Common myeloid progenitor, CD34-positive (primary cell): ENCODE measurements at regions not wholly inside any gene's neighbourhood (a gene's known extent, or its start where the extent isn't known, plus 50 kb on each side); places are given as distances from the start of the nearest gene placed in this dataset.

Source experiments
- CTCF ChIA-PET: fragments of 350-600 bp; sonication (Branson Sonifier 250); formaldehyde crosslinking; loops from one replicate; lab custom pipeline; 2021; ENCODE audit warnings: antibody characterized with exemption; lab: Charles Lee
- POLR2A ChIA-PET: fragments of 350-600 bp; sonication (Branson Sonifier 250); formaldehyde crosslinking; loops from one replicate; lab custom pipeline; 2021; ENCODE audit warnings: antibody characterized with exemption; lab: Charles Lee
- DNase-seq, 3 donors: peaks; one replicate each; pipeline versions ENCODE4 v3.0.0 to v3.0.0-alpha.2; 2013
- H3K27ac ChIP-seq, 2 experiments: 1 replicate in 1 of 2; 2 replicates in 1 of 2; pipeline ENCODE4 v1.7.0; 2013; ENCODE audit warnings: inconsistent platforms in 2 of 2, low read length in 2 of 2, mild to moderate bottlenecking in 2 of 2, low read depth in 1 of 2, moderate library complexity in 1 of 2; ENCODE audit not compliant: severe bottlenecking in 2 of 2, insufficient read depth in 1 of 2, poor library complexity in 1 of 2
- H3K27me3 ChIP-seq, 5 experiments: replicated peaks in 2 of 5; 1 replicate in 3 of 5; 2 replicates in 2 of 5; pipeline versions ENCODE4 v1.6.1 to v1.7.0; 2013; ENCODE audit warnings: low read length in 4 of 5, mild to moderate bottlenecking in 2 of 5, moderate library complexity in 2 of 5, inconsistent platforms in 1 of 5; ENCODE audit not compliant: insufficient read depth in 5 of 5, control insufficient read depth in 4 of 5
- H3K36me3 ChIP-seq, 4 experiments: 1 replicate in 2 of 4; 2 replicates in 2 of 4; pipeline versions ENCODE4 v1.6.1 to v1.7.0; 2013; ENCODE audit warnings: low read length in 3 of 4, control low read depth in 1 of 4, mild to moderate bottlenecking in 1 of 4; ENCODE audit not compliant: control insufficient read depth in 4 of 4, insufficient read depth in 4 of 4
- H3K4me1 ChIP-seq, 4 experiments: 1 replicate in 3 of 4; 2 replicates in 1 of 4; pipeline versions ENCODE4 v1.6.1 to v1.7.1; 2013; ENCODE audit warnings: low read length in 3 of 4, mild to moderate bottlenecking in 3 of 4, control low read depth in 1 of 4, inconsistent platforms in 1 of 4, moderate library complexity in 1 of 4; ENCODE audit not compliant: control insufficient read depth in 4 of 4, insufficient read depth in 4 of 4; ENCODE audit errors: control extremely low read depth in 1 of 4
- H3K4me3 ChIP-seq, 7 experiments: 1 replicate in 4 of 7; 2 replicates in 3 of 7; pipeline versions ENCODE4 v1.5.1 to v1.7.0; 2013; ENCODE audit warnings: mild to moderate bottlenecking in 7 of 7, low read length in 6 of 7, moderate library complexity in 6 of 7, inconsistent platforms in 2 of 7, low read depth in 2 of 7, control low read depth in 1 of 7; ENCODE audit not compliant: insufficient read depth in 4 of 7, control insufficient read depth in 1 of 7; ENCODE audit errors: extremely low read depth in 1 of 7
- H3K9me3 ChIP-seq, 5 experiments: 1 replicate in 4 of 5; 2 replicates in 1 of 5; pipeline versions ENCODE4 v1.6.1 to v1.7.1; 2013; ENCODE audit warnings: low read length in 4 of 5, mild to moderate bottlenecking in 2 of 5, inconsistent platforms in 1 of 5, low read depth in 1 of 5, moderate library complexity in 1 of 5; ENCODE audit not compliant: control insufficient read depth in 4 of 5, insufficient read depth in 2 of 5; ENCODE audit errors: control extremely low read depth in 1 of 5
- WGBS: methylation state at CpG from one replicate; pipeline ENCODE4 v1.1.5; 2013; ENCODE audit not compliant: insufficient coverage; 5-methylcytosine and 5-hydroxymethylcytosine counted together

- DNase-seq: no peak
- no peak overlapping the region for H3K4me3 ChIP-seq
- H3K27ac ChIP-seq: no peak overlapping the region
- POLR2A ChIA-PET: no interaction called here
- WGBS: 100% methylated on average over 5 of the region's 5 CpGs
- no peaks in the 10 kb centered on the region for H3K36me3 ChIP-seq
- H3K4me1 ChIP-seq: no peaks in the 10 kb centered on the region
- peaks cover 0 to 2% (median 0%) of the 10 kb centered on the region in 5 experiments for H3K9me3 ChIP-seq
- CTCF ChIA-PET: no interaction called here
- no peaks in the 10 kb centered on the region for H3K27me3 ChIP-seq
These were observed 395.9 kb downstream of the KCNRG start for GRCh38 chr13:50410921-50411746.

DNA sequence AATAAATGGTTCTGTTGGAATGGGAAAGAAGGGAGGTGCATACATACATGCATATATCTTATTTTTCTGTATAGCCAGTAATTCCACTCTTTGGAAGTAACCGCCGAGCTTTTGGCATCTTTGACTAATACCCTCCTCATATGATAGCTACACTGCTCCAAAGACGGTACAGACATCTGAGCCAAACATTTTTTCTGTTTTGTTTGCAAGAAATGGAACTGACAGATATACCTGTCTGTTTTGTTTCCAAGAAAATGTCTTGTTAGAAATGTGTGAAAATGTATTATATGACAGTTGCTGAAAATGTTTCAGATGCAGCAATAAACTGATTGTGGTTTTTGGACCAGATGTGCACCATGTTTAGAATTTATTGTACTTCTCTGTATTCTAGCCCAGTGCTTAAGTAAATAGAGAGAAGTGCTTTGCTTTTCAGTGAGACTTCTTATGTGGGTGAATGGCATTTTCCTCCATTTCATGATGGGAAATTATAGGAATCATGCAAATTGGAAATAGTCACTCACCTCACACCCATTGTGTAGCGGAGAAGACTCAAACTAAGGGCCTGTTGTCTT lies 396.9 kb downstream of the KCNRG start:
- H3K27ac ChIP-seq: no peak overlapping the region
- H3K27me3 ChIP-seq: no peaks in the 10 kb centered on the region
- no peak overlapping the region for H3K4me3 ChIP-seq
- WGBS: 100% methylated on average over 3 of the region's 4 CpGs
- H3K36me3 ChIP-seq: no peaks in the 10 kb centered on the region
- ChIA-PET CTCF (no interaction called here), POLR2A (no interaction called here)
- peaks cover 0 to 2% (median 0%) of the 10 kb centered on the region in 5 experiments for H3K9me3 ChIP-seq
- H3K4me1 ChIP-seq: no peaks in the 10 kb centered on the region
- no peak for DNase-seq

GRCh38 chr13:50414640-50415039 lies 399.4 kb downstream of the KCNRG start:
- Histone ChIP-seq H3K36me3 (no peaks in the 10 kb centered on the region), H3K9me3 (peaks cover 0 to 2% (median 0%) of the 10 kb centered on the region in 5 experiments), H3K4me1 (no peaks in the 10 kb centered on the region), H3K4me3 (no peak overlapping the region), H3K27me3 (no peaks in the 10 kb centered on the region), H3K27ac (no peak overlapping the region)
- WGBS: 100% methylated on average over 1 of the region's 1 CpG
- ChIA-PET CTCF (no interaction called here), POLR2A (no interaction called here)
- DNase-seq: no peak

GRCh38 chr13:50415428-50415827 lies 400.2 kb downstream of the KCNRG start:
- CTCF ChIA-PET: no interaction called here
- POLR2A ChIA-PET: no interaction called here
- no peaks in the 10 kb centered on the region for H3K36me3 ChIP-seq
- no peak overlapping the region for H3K4me3 ChIP-seq
- H3K9me3 ChIP-seq: peaks cover 0 to 2% (median 0%) of the 10 kb centered on the region in 5 experiments
- H3K4me1 ChIP-seq: no peaks in the 10 kb centered on the region
- WGBS: 100% methylated on average over 2 of the region's 3 CpGs
- no peaks in the 10 kb centered on the region for H3K27me3 ChIP-seq
- no peak overlapping the region for H3K27ac ChIP-seq
- no peak for DNase-seq

DNA sequence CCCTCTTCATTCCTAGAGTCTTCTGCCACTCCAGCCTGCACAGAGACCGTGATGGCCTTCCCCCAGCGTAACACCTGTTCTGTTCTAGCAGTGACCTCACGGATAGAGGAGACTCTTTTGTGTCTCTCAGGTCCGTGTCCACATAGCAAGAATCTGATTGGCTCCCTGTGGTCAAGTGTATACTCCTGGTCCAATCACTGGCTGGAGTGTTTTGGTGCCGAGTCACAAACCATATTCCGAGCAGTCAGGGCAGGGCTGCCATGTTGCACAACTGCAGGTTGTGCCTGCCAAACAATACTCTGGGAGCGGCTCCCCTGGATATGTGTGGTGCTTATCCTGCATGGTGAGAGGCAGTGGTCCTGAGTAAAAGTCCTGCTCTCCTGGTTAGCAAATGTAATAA lies 402.4 kb downstream of the KCNRG start:
- Histone ChIP-seq H3K4me3 (no peak overlapping the region), H3K27ac (no peak overlapping the region), H3K36me3 (no peaks in the 10 kb centered on the region), H3K4me1 (no peaks in the 10 kb centered on the region), H3K9me3 (peaks cover 0 to 2% (median 0%) of the 10 kb centered on the region in 5 experiments), H3K27me3 (no peaks in the 10 kb centered on the region)
- WGBS: 100% methylated on average over 6 of the region's 7 CpGs
- ChIA-PET POLR2A (no interaction called here), CTCF (no interaction called here)
- DNase-seq: no peak

- POLR2A ChIA-PET: interaction anchor here (0.7 kb wide), 1 partner anchor 29 kb away, joined by 3 read pairs; no protein-coding TSS in a partner anchor
- Histone ChIP-seq H3K9me3 (peaks cover 0 to 2% (median 0%) of the 10 kb centered on the region in 5 experiments), H3K27ac (no peak overlapping the region), H3K4me3 (no peak overlapping the region), H3K36me3 (no peaks in the 10 kb centered on the region), H3K27me3 (no peaks in the 10 kb centered on the region), H3K4me1 (no peaks in the 10 kb centered on the region)
- CTCF ChIA-PET: no interaction called here
- DNase-seq: no peak
- WGBS: no CpG with 5 or more reads among the region's 2 CpGs
These were observed 404.2 kb downstream of the KCNRG start for GRCh38 chr13:50419331-50419865.

DNA sequence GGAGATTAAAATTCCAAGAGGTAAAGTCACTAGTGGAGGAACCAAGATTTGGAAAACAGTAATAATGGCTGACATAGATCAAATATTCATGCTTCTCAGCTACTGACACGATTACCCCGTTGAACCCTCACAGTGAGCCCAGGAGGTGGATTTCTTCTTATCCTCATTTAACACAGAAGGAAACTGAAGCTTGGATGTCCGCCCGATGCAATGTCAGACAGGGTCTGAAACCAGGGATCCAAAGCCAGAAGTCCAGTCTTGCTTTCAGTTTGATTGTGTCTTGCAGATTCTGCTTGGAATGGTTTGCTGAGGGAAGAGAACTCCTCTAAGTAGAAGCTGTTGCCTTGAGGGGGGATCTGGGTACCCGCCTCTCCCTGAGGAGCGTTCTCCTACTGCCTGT lies 404.7 kb downstream of the KCNRG start:
- Histone ChIP-seq H3K9me3 (peaks cover 0 to 2% (median 0%) of the 10 kb centered on the region in 5 experiments), H3K4me1 (no peaks in the 10 kb centered on the region), H3K27ac (no peak overlapping the region), H3K4me3 (no peak overlapping the region), H3K36me3 (no peaks in the 10 kb centered on the region), H3K27me3 (no peaks in the 10 kb centered on the region)
- WGBS: 100% methylated on average over 2 of the region's 6 CpGs
- DNase-seq: no peak
- POLR2A ChIA-PET: no interaction called here
- CTCF ChIA-PET: no interaction called here
